Body of pancreas (tissue), 4 donors: ENCODE measurements at regions not wholly inside any gene's neighbourhood (a gene's known extent, or its start where the extent isn't known, plus 50 kb on each side); places are given as distances from the start of the nearest gene placed in this dataset.
"Not testable (repeated sequence)": the region's sequence is repeated elsewhere in the genome, so short reads cannot be mapped to it uniquely, and the experiment has no call there.

Source experiments
- ATAC-seq: fragments of 150-250 bp; one replicate; pipeline ENCODE4 v1.9.1; 2016
- DNase-seq, 4 donors: peaks; one replicate each; pipeline ENCODE4 v3.0.0-alpha.2; 2019
- H3K27ac ChIP-seq, 4 donors: fragments of 200-600 bp; sonication (generic); 1 replicate in 3 of 4; 2 replicates in 1 of 4; pipeline versions ENCODE4 v1.5.1 to v1.6.1; 2016 to 2019; ENCODE audit warnings: mild to moderate bottlenecking in 1 of 4, mixed read lengths in 1 of 4, moderate library complexity in 1 of 4
- H3K27me3 ChIP-seq, 2 donors: fragments of 200-600 bp; sonication (generic); one replicate each; pipeline ENCODE4 v1.6.0; 2016; ENCODE audit warnings: mild to moderate bottlenecking in 1 of 2
- H3K36me3 ChIP-seq, 2 donors: fragments of 200-600 bp; sonication (generic); replicated peaks in 1 of 2; 2 replicates each; pipeline ENCODE4 v1.5.1; 2016; ENCODE audit warnings: low read depth in 2 of 2; ENCODE audit not compliant: insufficient read depth in 1 of 2
- H3K4me1 ChIP-seq: fragments of 200-600 bp; sonication (generic); one replicate; pipeline ENCODE4 v1.6.0; 2016
- H3K4me3 ChIP-seq, 2 donors: fragments of 200-600 bp; sonication (generic); 1 replicate in 1 of 2; 2 replicates in 1 of 2; pipeline ENCODE4 v1.5.1; 2016 to 2019
- H3K9me3 ChIP-seq, 3 donors: fragments of 200-600 bp; sonication (generic); 1 replicate in 2 of 3; 2 replicates in 1 of 3; pipeline ENCODE4 v1.5.1; 2016
- POLR2A ChIP-seq, 3 donors: fragments of 450-650 bp; IDR thresholded peaks; one replicate each; pipeline ENCODE4 v1.6.1; 2016; ENCODE audit warnings: antibody characterized with exemption in 3 of 3, mild to moderate bottlenecking in 2 of 3
- WGBS, 2 donors: methylation state at CpG; one replicate each; pipeline ENCODE4 v1.1.5; 2017; 5-methylcytosine and 5-hydroxymethylcytosine counted together
- intact Hi-C: fragments of 100-400 bp; cut with DNase I; formaldehyde crosslinking; loops from one replicate; pipeline ENCODE4 v1.15.1; 2023
- TF ChIP-seq, protein P1 (sequence below), 7 experiments: fragments of 450-650 bp in 4 of 7; fragments of 200-600 bp in 3 of 7; sonication (generic) in 3 of 7; IDR thresholded peaks; one replicate each; pipeline ENCODE4 v1.5.1; 2016 to 2019; ENCODE audit warnings: antibody characterized with exemption in 7 of 7

DNA sequence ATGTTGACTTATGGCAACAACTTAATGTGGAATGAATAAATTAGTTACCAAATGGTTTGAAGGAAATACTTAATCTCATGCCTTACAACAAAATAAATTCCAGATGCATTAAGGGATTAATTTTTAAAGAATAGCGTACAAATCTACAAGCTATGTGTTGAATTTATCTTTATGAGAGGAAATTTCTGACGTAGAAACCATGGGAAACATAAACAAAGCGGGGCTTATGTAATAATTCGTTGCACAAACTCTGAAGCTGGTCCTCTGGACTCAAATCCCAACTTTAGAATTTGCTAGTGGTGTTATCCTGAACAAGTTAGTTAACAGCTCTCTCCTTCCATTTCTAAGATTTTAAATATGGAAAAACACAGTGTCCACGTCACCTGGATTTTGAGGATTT is 137.4 kb upstream of the CALCR start:
- intact Hi-C loops = no loop called here

DNA sequence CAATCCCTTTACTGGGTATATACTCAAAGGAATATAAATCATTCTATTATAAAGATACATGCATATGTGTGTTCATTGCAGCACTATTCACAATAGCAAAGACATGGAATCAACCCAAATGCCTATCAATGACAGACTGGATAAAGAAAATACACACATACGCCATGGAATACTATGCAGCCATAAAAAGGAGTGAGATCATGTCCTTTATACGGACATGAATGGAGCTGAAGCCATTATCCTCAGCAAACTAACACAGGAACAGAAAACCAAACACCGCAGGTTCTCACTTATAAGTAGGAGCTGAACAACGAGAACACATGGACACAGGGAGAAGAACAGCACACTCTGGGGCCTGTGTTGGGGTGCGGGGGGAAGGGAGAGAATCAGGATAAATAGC is 133.7 kb upstream of the CALCR start:
- 66 to 72% methylated on average over 5 of the region's 5 CpGs for WGBS, 2 donors
- DNase-seq, ATAC-seq, H3K36me3 ChIP-seq, H3K4me3 ChIP-seq, H3K4me1 ChIP-seq, H3K27me3 ChIP-seq, H3K27ac ChIP-seq, H3K9me3 ChIP-seq, intact Hi-C loops: not testable (repeated sequence)

More for the DNA sequence above, 137.4 kb upstream of the CALCR start:
- DNase-seq (no peak), ATAC-seq (no peak)
- WGBS, 2 donors = 60 to 64% methylated on average over 5 of the region's 5 CpGs
- H3K9me3 ChIP-seq = no peaks in the 10 kb centered on the region
- H3K27me3 ChIP-seq = no peaks in the 10 kb centered on the region
- H3K27ac ChIP-seq = no peak overlapping the region
- H3K4me3 ChIP-seq = no peak overlapping the region
- no peak for TF ChIP-seq POLR2A (IDR thresholded peaks at IDR 0.05)
- TF ChIP-seq, protein P1, sequence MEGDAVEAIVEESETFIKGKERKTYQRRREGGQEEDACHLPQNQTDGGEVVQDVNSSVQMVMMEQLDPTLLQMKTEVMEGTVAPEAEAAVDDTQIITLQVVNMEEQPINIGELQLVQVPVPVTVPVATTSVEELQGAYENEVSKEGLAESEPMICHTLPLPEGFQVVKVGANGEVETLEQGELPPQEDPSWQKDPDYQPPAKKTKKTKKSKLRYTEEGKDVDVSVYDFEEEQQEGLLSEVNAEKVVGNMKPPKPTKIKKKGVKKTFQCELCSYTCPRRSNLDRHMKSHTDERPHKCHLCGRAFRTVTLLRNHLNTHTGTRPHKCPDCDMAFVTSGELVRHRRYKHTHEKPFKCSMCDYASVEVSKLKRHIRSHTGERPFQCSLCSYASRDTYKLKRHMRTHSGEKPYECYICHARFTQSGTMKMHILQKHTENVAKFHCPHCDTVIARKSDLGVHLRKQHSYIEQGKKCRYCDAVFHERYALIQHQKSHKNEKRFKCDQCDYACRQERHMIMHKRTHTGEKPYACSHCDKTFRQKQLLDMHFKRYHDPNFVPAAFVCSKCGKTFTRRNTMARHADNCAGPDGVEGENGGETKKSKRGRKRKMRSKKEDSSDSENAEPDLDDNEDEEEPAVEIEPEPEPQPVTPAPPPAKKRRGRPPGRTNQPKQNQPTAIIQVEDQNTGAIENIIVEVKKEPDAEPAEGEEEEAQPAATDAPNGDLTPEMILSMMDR (IDR thresholded peaks at IDR 0.05) = no peak
- no peaks in the 10 kb centered on the region for H3K36me3 ChIP-seq
- no peaks in the 10 kb centered on the region for H3K4me1 ChIP-seq

DNA sequence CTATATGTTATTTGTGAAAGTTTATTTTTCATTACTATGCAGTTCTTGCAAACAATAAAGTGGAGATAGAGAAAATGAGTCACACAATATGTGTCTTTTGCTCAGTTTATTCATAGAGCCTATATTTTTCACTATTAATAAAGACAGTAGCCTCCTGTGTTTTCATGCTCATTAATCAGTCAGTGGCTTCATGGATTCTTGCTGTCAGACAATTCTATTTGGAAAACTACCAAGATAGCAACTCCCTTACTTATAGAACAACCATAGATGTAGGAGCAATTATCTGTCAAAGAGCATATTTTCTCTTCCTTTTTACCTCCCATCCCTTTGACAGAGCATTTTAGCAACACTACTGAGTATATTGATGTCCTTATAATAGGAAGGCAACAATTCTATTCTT is 132.7 kb upstream of the CALCR start:
- TF ChIP-seq, protein P1 (IDR thresholded peaks at IDR 0.05) = no peak
- TF ChIP-seq POLR2A (IDR thresholded peaks at IDR 0.05) = no peak
- H3K27me3 ChIP-seq = no peaks in the 10 kb centered on the region
- no peaks in the 10 kb centered on the region for H3K4me1 ChIP-seq
- DNase-seq (no peak), ATAC-seq (no peak)
- no peaks in the 10 kb centered on the region for H3K9me3 ChIP-seq
- H3K4me3 ChIP-seq = no peak overlapping the region
- no peak overlapping the region for H3K27ac ChIP-seq
- H3K36me3 ChIP-seq = no peaks in the 10 kb centered on the region
- intact Hi-C loops = no loop called here

DNA sequence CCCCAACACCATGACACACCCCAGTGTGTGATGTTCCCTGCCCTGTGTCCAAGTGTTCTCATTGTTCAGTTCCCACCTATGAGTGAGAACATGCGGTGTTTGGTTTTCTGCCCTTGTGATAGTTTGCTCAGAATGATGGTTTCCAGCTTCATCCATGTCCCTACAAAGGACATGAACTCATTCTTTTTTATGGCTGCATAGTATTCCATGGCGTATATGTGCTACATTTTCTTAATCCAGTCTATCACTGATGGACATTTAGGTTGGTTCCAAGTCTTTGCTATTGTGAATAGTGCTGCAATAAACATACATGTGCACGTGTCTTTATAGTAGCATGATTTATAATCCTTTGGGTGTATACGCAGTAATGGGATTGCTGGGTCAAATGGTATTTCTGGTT is 131.6 kb upstream of the CALCR start:
- 81 to 82% methylated on average over 4 of the region's 4 CpGs for WGBS, 2 donors
- H3K4me1 ChIP-seq, ATAC-seq, DNase-seq, H3K27ac ChIP-seq, H3K27me3 ChIP-seq, H3K4me3 ChIP-seq, intact Hi-C loops, H3K9me3 ChIP-seq, H3K36me3 ChIP-seq: not testable (repeated sequence)

DNA sequence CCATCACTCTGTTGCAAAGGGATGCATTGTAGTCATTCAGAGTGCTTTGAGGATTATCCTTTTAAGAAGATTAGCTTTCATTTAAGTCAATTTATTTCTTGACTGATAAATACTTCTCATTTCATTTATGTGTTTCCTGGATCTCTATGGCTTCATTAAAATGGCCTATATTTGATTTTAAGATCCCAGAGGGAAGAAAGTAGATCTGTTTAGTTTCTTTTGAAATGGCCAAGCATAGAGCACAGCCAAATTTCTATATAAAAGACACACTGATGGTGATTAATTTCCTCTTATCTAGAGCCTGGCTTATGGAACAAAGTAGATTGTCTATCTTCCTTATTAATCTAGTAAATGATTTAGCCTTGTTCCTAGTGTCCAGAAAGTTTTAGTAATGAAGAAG is 129.7 kb upstream of the CALCR start:
- TF ChIP-seq, protein P1 (IDR thresholded peaks at IDR 0.05) = no peak
- TF ChIP-seq POLR2A (IDR thresholded peaks at IDR 0.05) = no peak
- H3K9me3 ChIP-seq = no peaks in the 10 kb centered on the region
- DNase-seq (no peak), ATAC-seq (no peak)
- intact Hi-C loops = no loop called here
- no peaks in the 10 kb centered on the region for H3K36me3 ChIP-seq
- no peak overlapping the region for H3K4me3 ChIP-seq
- H3K27ac ChIP-seq = no peak overlapping the region
- no peaks in the 10 kb centered on the region for H3K4me1 ChIP-seq
- H3K27me3 ChIP-seq = no peaks in the 10 kb centered on the region

DNA sequence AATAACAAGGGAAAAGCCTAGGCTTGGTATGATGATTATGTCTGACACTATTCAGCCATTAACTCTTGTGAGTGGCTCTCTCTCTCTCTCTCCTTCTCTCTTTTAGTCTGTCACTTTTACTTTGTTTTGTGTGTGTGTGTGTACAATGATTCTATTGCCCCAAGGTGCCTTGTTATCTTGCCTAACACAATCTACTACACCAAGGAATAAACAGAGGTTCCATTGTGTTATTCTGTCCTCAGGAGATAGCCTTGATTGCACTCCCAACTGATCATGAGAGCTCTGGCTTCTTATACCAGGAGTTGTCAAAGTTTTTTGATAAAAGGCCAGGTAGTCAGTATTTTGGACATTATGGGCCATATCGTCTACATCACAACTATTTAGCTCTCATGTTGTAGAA is 123.4 kb upstream of the CALCR start:
- no peaks in the 10 kb centered on the region for H3K36me3 ChIP-seq
- no peak overlapping the region for H3K4me3 ChIP-seq
- TF ChIP-seq, protein P1 (IDR thresholded peaks at IDR 0.05) = no peak
- no peak for TF ChIP-seq POLR2A (IDR thresholded peaks at IDR 0.05)
- ATAC-seq (no peak), DNase-seq (no peak)
- no peaks in the 10 kb centered on the region for H3K9me3 ChIP-seq
- WGBS, 2 donors = 57 to 62% methylated on average over 1 of the region's 1 CpG
- intact Hi-C loops = no loop called here
- no peaks in the 10 kb centered on the region for H3K27me3 ChIP-seq
- no peaks in the 10 kb centered on the region for H3K4me1 ChIP-seq
- no peak overlapping the region for H3K27ac ChIP-seq
